HCT116 (cell line): ENCODE measurements at regions not wholly inside any gene's neighbourhood (a gene's known extent, or its start where the extent isn't known, plus 50 kb on each side); places are given as distances from the start of the nearest gene placed in this dataset.

Experiments
- ATAC-seq: fragments of 200-7000 bp; cut with Tn5 transposase; 2 replicates; pipeline ENCODE4 v1.9.1; 2020; ENCODE audit warnings: mild to moderate bottlenecking, moderate library complexity
- BruUV-seq: library from RNA; stranded (reverse); fragments of 400-500 nt; replicated peaks from 2 replicates; lab custom pipeline; 2021; lab: Mats Ljungman, UMichigan
- CTCF ChIA-PET: fragments of 300-600 bp; sonication (Branson Sonifier 250); formaldehyde crosslinking; loops from one replicate; lab custom pipeline; 2021; ENCODE audit warnings: antibody characterized with exemption; lab: Charles Lee
- POLR2A ChIA-PET: fragments of 300-600, 350-600 bp; sonication (Branson Sonifier 250); formaldehyde crosslinking; loops from one replicate; lab custom pipeline; 2021; ENCODE audit warnings: antibody characterized with exemption; lab: Charles Lee
- RAD21 ChIA-PET, 2 experiments: fragments of 300-600 bp; sonication (Branson Sonifier 250); formaldehyde crosslinking; loops; one replicate each; lab custom pipeline; 2023; ENCODE audit warnings: low total read pairs in 2 of 2; ENCODE audit not compliant: uncharacterized antibody in 2 of 2, unreplicated experiment in 2 of 2, low non-redundant PET in 1 of 2; lab: Charles Lee
- DNase-seq: peaks from one replicate; pipeline ENCODE4 v3.0.0-alpha.2; 2010; ENCODE audit warnings: low read depth, low spot score
- H2AFZ ChIP-seq: fragments of 200-600 bp; shearing (Covaris generic), sonication (generic); 2 replicates; pipeline ENCODE4 v1.6.1; 2017; ENCODE audit warnings: low read depth, mixed run types, mixed read lengths, antibody characterized with exemption, low read length; ENCODE audit not compliant: poor library complexity, severe bottlenecking
- H3K27ac ChIP-seq: 2 replicates; pipeline ENCODE4 v1.5.1; 2012; ENCODE audit warnings: low read depth, low read length
- H3K27me3 ChIP-seq: fragments of 200-600 bp; sonication (generic); 2 replicates; pipeline ENCODE4 v1.6.1; 2016; ENCODE audit warnings: mixed run types, low read length, mixed read lengths; ENCODE audit not compliant: insufficient read depth
- H3K36me3 ChIP-seq, 2 experiments: fragments of 200-500 bp in 1 of 2; fragments of 200-600 bp in 1 of 2; sonication (Bioruptor generic) in 1 of 2; sonication (generic) in 1 of 2; 2 replicates each; pipeline versions ENCODE4 v1.5.1 to v1.6.1; 2014 to 2016; ENCODE audit warnings: low read length in 2 of 2, inconsistent platforms in 1 of 2, mixed read lengths in 1 of 2, mixed run types in 1 of 2; ENCODE audit not compliant: insufficient read depth in 2 of 2, control insufficient read depth in 1 of 2
- H3K4me1 ChIP-seq, 2 experiments: fragments of 200-600 bp in 1 of 2; sonication (generic) in 1 of 2; 2 replicates each; pipeline versions ENCODE4 v1.5.1 to v1.6.1; 2012 to 2017; ENCODE audit warnings: low read length in 2 of 2, inconsistent platforms in 1 of 2, mild to moderate bottlenecking in 1 of 2, mixed read lengths in 1 of 2, mixed run types in 1 of 2, moderate library complexity in 1 of 2; ENCODE audit not compliant: insufficient read depth in 2 of 2, control insufficient read depth in 1 of 2
- H3K4me2 ChIP-seq: fragments of 200-600 bp; sonication (generic); 2 replicates; pipeline ENCODE4 v1.6.1; 2017; ENCODE audit warnings: mixed run types, low read length, mixed read lengths
- H3K4me3 ChIP-seq, 2 experiments: fragments of 200-600 bp in 1 of 2; sonication (generic) in 1 of 2; replicated peaks in 1 of 2; 2 replicates each; pipeline ENCODE4 v1.5.1; 2011 to 2016; ENCODE audit warnings: low read length in 2 of 2, control low read depth in 1 of 2, low read depth in 1 of 2, mild to moderate bottlenecking in 1 of 2, mixed read lengths in 1 of 2, mixed run types in 1 of 2
- H3K79me2 ChIP-seq: fragments of 200-600 bp; sonication (generic); 2 replicates; pipeline ENCODE4 v1.6.1; 2017; ENCODE audit warnings: mild to moderate bottlenecking, mixed run types, low read length, moderate library complexity, mixed read lengths; ENCODE audit not compliant: insufficient read depth
- H3K9ac ChIP-seq: fragments of 200-600 bp; sonication (generic); 2 replicates; pipeline ENCODE4 v1.6.1; 2016; ENCODE audit warnings: low read length, mixed read lengths
- H3K9me2 ChIP-seq: fragments of 200-600 bp; sonication (generic), shearing (Covaris generic); 2 replicates; pipeline ENCODE4 v1.6.1; 2017; ENCODE audit warnings: mixed run types, mild to moderate bottlenecking, moderate library complexity; ENCODE audit not compliant: insufficient read depth
- H3K9me3 ChIP-seq, 2 experiments: fragments of 200-500 bp in 1 of 2; fragments of 200-600 bp in 1 of 2; sonication (Bioruptor generic) in 1 of 2; sonication (generic) in 1 of 2; 2 replicates each; pipeline ENCODE4 v1.6.1; 2014 to 2017; ENCODE audit warnings: low read length in 2 of 2, mixed read lengths in 2 of 2, inconsistent platforms in 1 of 2, low read depth in 1 of 2, mild to moderate bottlenecking in 1 of 2, mixed run types in 1 of 2, moderate library complexity in 1 of 2; ENCODE audit not compliant: control insufficient read depth in 1 of 2, insufficient read depth in 1 of 2
- H4K20me1 ChIP-seq: fragments of 200-600 bp; sonication (generic), shearing (Covaris generic); 2 replicates; pipeline ENCODE4 v1.6.1; 2017; ENCODE audit warnings: mixed run types, mild to moderate bottlenecking, moderate library complexity; ENCODE audit not compliant: insufficient read depth
- CEBPB ChIP-seq: IDR thresholded peaks from 2 replicates; pipeline ENCODE4 v1.6.1; 2012; ENCODE audit warnings: low read depth
- EGR1 ChIP-seq: IDR thresholded peaks from 2 replicates; pipeline ENCODE4 v1.6.1; 2012; ENCODE audit warnings: low read depth
- ELF1 ChIP-seq: IDR thresholded peaks from 2 replicates; pipeline ENCODE4 v1.6.1; 2012; ENCODE audit warnings: low read depth, borderline replicate concordance
- FOSL1 ChIP-seq: IDR thresholded peaks from 2 replicates; pipeline ENCODE4 v1.6.1; 2012; ENCODE audit warnings: low read depth
- POLR2A ChIP-seq: IDR thresholded peaks from 2 replicates; pipeline ENCODE4 v1.7.0; 2011; ENCODE audit warnings: borderline replicate concordance; ENCODE audit not compliant: insufficient read depth, insufficient read length; ENCODE audit errors: extremely low read depth
- POLR2AphosphoS5 ChIP-seq: IDR thresholded peaks from 2 replicates; pipeline ENCODE4 v1.6.1; 2011; ENCODE audit warnings: mild to moderate bottlenecking, low read depth, low read length, moderate library complexity
- SIN3A ChIP-seq: IDR thresholded peaks from 2 replicates; pipeline ENCODE4 v1.6.1; 2012; ENCODE audit warnings: low read depth
- SRF ChIP-seq: IDR thresholded peaks from 2 replicates; pipeline ENCODE4 v1.6.1; 2012; ENCODE audit warnings: low read depth
- ZBTB33 ChIP-seq: IDR thresholded peaks from 2 replicates; pipeline ENCODE4 v1.6.1; 2011; ENCODE audit warnings: mild to moderate bottlenecking, low read length, moderate library complexity; ENCODE audit not compliant: insufficient replicate concordance; ENCODE audit errors: extremely low read depth
- ZFX ChIP-seq: fragments of 450-650 bp; IDR thresholded peaks from 2 replicates; pipeline ENCODE4 v1.6.1; 2017
- ZNF274 ChIP-seq: fragments of 200-500 bp; sonication (Bioruptor generic); IDR thresholded peaks from 2 replicates; pipeline ENCODE4 v1.6.1; 2014; ENCODE audit warnings: mild to moderate bottlenecking, low read depth, low read length, inconsistent platforms
- intact Hi-C: fragments of 100-400 bp; cut with micrococcal nuclease; formaldehyde crosslinking; loops from 2 replicates; pipeline ENCODE4 v1.10.0; 2022
- TF ChIP-seq, protein P1 (sequence below): IDR thresholded peaks from 2 replicates; pipeline ENCODE4 v1.6.1; 2012; ENCODE audit warnings: low read depth
- TF ChIP-seq, protein P2 (sequence below): IDR thresholded peaks from 2 replicates; pipeline ENCODE4 v1.6.1; 2012

GRCh38 chr1:11365744-11366387 lies 92.9 kb downstream of the UBIAD1 start:
- Histone ChIP-seq H3K27me3 (no peaks in the 10 kb centered on the region), H3K9me3 (no peaks in the 10 kb centered on the region), H3K4me1 (no peaks in the 10 kb centered on the region), H3K36me3 (no peaks in the 10 kb centered on the region), H3K9me2 (no peaks in the 10 kb centered on the region), H3K79me2 (no peaks in the 10 kb centered on the region), H3K4me3 (no peak overlapping the region), H4K20me1 (no peaks in the 10 kb centered on the region), H3K9ac (no peak overlapping the region), H3K4me2 (no peak overlapping the region), H2AFZ (no peak overlapping the region), H3K27ac (no peak overlapping the region)
- no peak for TF ChIP-seq CEBPB
- no peak for TF ChIP-seq POLR2AphosphoS5
- CTCF ChIA-PET = no interaction called here
- DNase-seq = no peak
- POLR2A ChIA-PET = no interaction called here
- ATAC-seq = no peak
- BruUV-seq = no TSS peak
- intact Hi-C loops = loop anchor here (2.0 kb wide), 1 partner anchor 29 kb away; no protein-coding TSS in a partner anchor
- RAD21 ChIA-PET = no interaction called here

- Histone ChIP-seq H3K9ac (no peak overlapping the region), H2AFZ (no peak overlapping the region), H3K9me3 (no peaks in the 10 kb centered on the region), H3K4me3 (no peak overlapping the region), H4K20me1 (no peaks in the 10 kb centered on the region), H3K4me1 (no peaks in the 10 kb centered on the region), H3K4me2 (no peak overlapping the region), H3K36me3 (no peaks in the 10 kb centered on the region), H3K27me3 (no peaks in the 10 kb centered on the region), H3K27ac (no peak overlapping the region), H3K9me2 (no peaks in the 10 kb centered on the region), H3K79me2 (no peaks in the 10 kb centered on the region)
- intact Hi-C loops = no loop called here
- POLR2A ChIA-PET = no interaction called here
- DNase-seq = no peak
- RAD21 ChIA-PET = interaction anchor here in 1 of 2 experiments (0.7 kb wide), 1 partner anchor 102 kb away, joined by 3 read pairs; no protein-coding TSS in a partner anchor
- no TSS peak for BruUV-seq
- no peak for ATAC-seq
- CTCF ChIA-PET = interaction anchor here (0.9 kb wide), 1 partner anchor 199 kb away, joined by 3 read pairs; no protein-coding TSS in a partner anchor
- TF ChIP-seq, protein P1, sequence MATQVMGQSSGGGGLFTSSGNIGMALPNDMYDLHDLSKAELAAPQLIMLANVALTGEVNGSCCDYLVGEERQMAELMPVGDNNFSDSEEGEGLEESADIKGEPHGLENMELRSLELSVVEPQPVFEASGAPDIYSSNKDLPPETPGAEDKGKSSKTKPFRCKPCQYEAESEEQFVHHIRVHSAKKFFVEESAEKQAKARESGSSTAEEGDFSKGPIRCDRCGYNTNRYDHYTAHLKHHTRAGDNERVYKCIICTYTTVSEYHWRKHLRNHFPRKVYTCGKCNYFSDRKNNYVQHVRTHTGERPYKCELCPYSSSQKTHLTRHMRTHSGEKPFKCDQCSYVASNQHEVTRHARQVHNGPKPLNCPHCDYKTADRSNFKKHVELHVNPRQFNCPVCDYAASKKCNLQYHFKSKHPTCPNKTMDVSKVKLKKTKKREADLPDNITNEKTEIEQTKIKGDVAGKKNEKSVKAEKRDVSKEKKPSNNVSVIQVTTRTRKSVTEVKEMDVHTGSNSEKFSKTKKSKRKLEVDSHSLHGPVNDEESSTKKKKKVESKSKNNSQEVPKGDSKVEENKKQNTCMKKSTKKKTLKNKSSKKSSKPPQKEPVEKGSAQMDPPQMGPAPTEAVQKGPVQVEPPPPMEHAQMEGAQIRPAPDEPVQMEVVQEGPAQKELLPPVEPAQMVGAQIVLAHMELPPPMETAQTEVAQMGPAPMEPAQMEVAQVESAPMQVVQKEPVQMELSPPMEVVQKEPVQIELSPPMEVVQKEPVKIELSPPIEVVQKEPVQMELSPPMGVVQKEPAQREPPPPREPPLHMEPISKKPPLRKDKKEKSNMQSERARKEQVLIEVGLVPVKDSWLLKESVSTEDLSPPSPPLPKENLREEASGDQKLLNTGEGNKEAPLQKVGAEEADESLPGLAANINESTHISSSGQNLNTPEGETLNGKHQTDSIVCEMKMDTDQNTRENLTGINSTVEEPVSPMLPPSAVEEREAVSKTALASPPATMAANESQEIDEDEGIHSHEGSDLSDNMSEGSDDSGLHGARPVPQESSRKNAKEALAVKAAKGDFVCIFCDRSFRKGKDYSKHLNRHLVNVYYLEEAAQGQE = no peak
- TF ChIP-seq ZBTB33 (no peak), FOSL1 (no peak), ZFX (no peak), EGR1 (no peak), ELF1 (no peak), SRF (no peak), ZNF274 (no peak), SIN3A (no peak), POLR2A (no peak), POLR2AphosphoS5 (no peak)
- TF ChIP-seq, protein P2, sequence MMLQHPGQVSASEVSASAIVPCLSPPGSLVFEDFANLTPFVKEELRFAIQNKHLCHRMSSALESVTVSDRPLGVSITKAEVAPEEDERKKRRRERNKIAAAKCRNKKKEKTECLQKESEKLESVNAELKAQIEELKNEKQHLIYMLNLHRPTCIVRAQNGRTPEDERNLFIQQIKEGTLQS = no peak
Measured at GRCh38 chr1:11373029-11373894, 100.3 kb downstream of the UBIAD1 start.
